HepG2 (cell line): ENCODE measurements at regions not wholly inside any gene's neighbourhood (a gene's known extent, or its start where the extent isn't known, plus 50 kb on each side); places are given as distances from the start of the nearest gene placed in this dataset.

ENCODE experiments used
- ATAC-seq: fragments of 200-7000 bp; cut with Tn5 transposase; 3 replicates; pipeline ENCODE4 v1.9.1; 2020; ENCODE audit warnings: mild to moderate bottlenecking, moderate library complexity
- BruUV-seq: library from RNA; stranded (reverse); fragments of 400-500 nt; replicated peaks from 2 replicates; lab custom pipeline; 2021; lab: Mats Ljungman, UMichigan
- CTCF ChIA-PET: fragments of 300-600 bp; formaldehyde crosslinking; extraction: SDS; loops from one replicate; lab custom pipeline; 2021; ENCODE audit warnings: low total read pairs, inconsistent platforms, low intra/inter-chr PET ratio; lab: Yijun Ruan, JAX
- POLR2A ChIA-PET: fragments of 350-600 bp; sonication (Branson Sonifier 250); formaldehyde crosslinking; loops from one replicate; lab custom pipeline; 2020; ENCODE audit warnings: antibody characterized with exemption, inconsistent platforms; lab: Yijun Ruan, JAX
- DNase-seq: peaks from one replicate; pipeline ENCODE4 v3.0.0-alpha.2; 2015; ENCODE audit warnings: low spot score
- FAIRE-seq: peaks from 3 replicates; lab custom pipeline; 2011; peaks lifted over from hg19 to GRCh38; lab: Jason Lieb, UNC
- H2AFZ ChIP-seq: one replicate; pipeline ENCODE4 v1.6.1; 2011; ENCODE audit warnings: low read length, inconsistent platforms
- H3K27ac ChIP-seq: fragments of 300-600 bp; 3 replicates; pipeline ENCODE4 v1.8.0; 2011; ENCODE audit warnings: mixed run types, mild to moderate bottlenecking, mixed read lengths, low read length, inconsistent platforms; ENCODE audit not compliant: insufficient read depth; ENCODE audit errors: extremely low read length
- H3K27me3 ChIP-seq, 2 experiments: fragments of 200-600 bp in 1 of 2; 2 replicates in 1 of 2; 3 replicates in 1 of 2; pipeline versions ENCODE4 v1.6.0 to v1.8.0; 2011; ENCODE audit warnings: low read length in 2 of 2, mild to moderate bottlenecking in 2 of 2, moderate library complexity in 2 of 2, inconsistent platforms in 1 of 2; ENCODE audit not compliant: insufficient read depth in 2 of 2, control insufficient read depth in 1 of 2
- H3K36me3 ChIP-seq, 2 experiments: fragments of 200-600 bp in 1 of 2; replicated peaks in 1 of 2; 2 replicates in 1 of 2; 3 replicates in 1 of 2; pipeline versions ENCODE4 v1.5.1 to v1.8.0; 2011; ENCODE audit warnings: low read length in 2 of 2, inconsistent platforms in 1 of 2; ENCODE audit not compliant: insufficient read depth in 2 of 2, control insufficient read depth in 1 of 2
- H3K4me1 ChIP-seq: 2 replicates; pipeline ENCODE4 v1.5.1; 2012; ENCODE audit warnings: low read length, inconsistent platforms; ENCODE audit not compliant: insufficient read depth
- H3K4me2 ChIP-seq: 2 replicates; pipeline ENCODE4 v1.6.0; 2011; ENCODE audit warnings: low read depth, low read length, inconsistent platforms
- H3K4me3 ChIP-seq, 3 experiments: fragments of 200-600 bp in 1 of 3; sonication (generic), shearing (Covaris generic) in 1 of 3; replicated peaks in 1 of 3; 2 replicates each; pipeline ENCODE4 v1.5.1; 2011 to 2016; ENCODE audit warnings: low read length in 3 of 3, inconsistent platforms in 2 of 3, low read depth in 2 of 3, mild to moderate bottlenecking in 2 of 3, control low read depth in 1 of 3, mixed read lengths in 1 of 3; ENCODE audit not compliant: insufficient read depth in 1 of 3
- H3K79me2 ChIP-seq: one replicate; pipeline ENCODE4 v1.6.1; 2011; ENCODE audit warnings: low read length, inconsistent platforms; ENCODE audit not compliant: insufficient read depth
- H3K9ac ChIP-seq: 2 replicates; pipeline ENCODE4 v1.6.0; 2011; ENCODE audit warnings: mild to moderate bottlenecking, low read depth, low read length, inconsistent platforms; ENCODE audit not compliant: insufficient read depth
- H3K9me3 ChIP-seq: 2 replicates; pipeline ENCODE4 v1.5.1; 2012; ENCODE audit warnings: mild to moderate bottlenecking, low read length
- H4K20me1 ChIP-seq: 2 replicates; pipeline ENCODE4 v1.6.0; 2011; ENCODE audit warnings: inconsistent platforms, mild to moderate bottlenecking, low read length, moderate library complexity; ENCODE audit not compliant: insufficient read depth
- ADNP ChIP-seq: sonication (generic); formaldehyde crosslinking; IDR thresholded peaks from 2 replicates; pipeline ENCODE4 v1.4.0; 2020; ENCODE audit warnings: missing genetic modification reagents
- ATM ChIP-seq: fragments of 450-650 bp; IDR thresholded peaks from 2 replicates; pipeline ENCODE4 v1.7.1; 2017; ENCODE audit warnings: mild to moderate bottlenecking, borderline replicate concordance
- HMG20B ChIP-seq: conservative IDR thresholded peaks from 2 replicates; pipeline ENCODE4 v1.6.1; 2016; ENCODE audit warnings: missing genetic modification reagents, missing compliant biosample characterization
- LCORL ChIP-seq, 2 experiments: fragments of 450-650 bp in 1 of 2; sonication (generic) in 1 of 2; formaldehyde crosslinking in 1 of 2; IDR thresholded peaks; 2 replicates each; pipeline versions ENCODE4 v1.5.0 to v1.6.1; 2017 to 2020; ENCODE audit warnings: antibody characterized with exemption in 1 of 2, missing genetic modification reagents in 1 of 2
- NCOA1 ChIP-seq: sonication (generic); formaldehyde crosslinking; IDR thresholded peaks from 2 replicates; pipeline ENCODE4 v1.9.0; 2021; ENCODE audit warnings: missing genetic modification reagents
- PHF8 ChIP-seq: sonication (generic); formaldehyde crosslinking; IDR thresholded peaks from 2 replicates; pipeline ENCODE4 v1.5.0; 2020; ENCODE audit warnings: missing genetic modification reagents
- ZFX ChIP-seq: sonication (generic); formaldehyde crosslinking; IDR thresholded peaks from 2 replicates; pipeline ENCODE4 v1.4.0; 2020; ENCODE audit warnings: mild to moderate bottlenecking, low read depth, missing genetic modification reagents, moderate library complexity
- ZMAT3 ChIP-seq: sonication (generic); formaldehyde crosslinking; conservative IDR thresholded peaks from 2 replicates; pipeline ENCODE4 v1.7.0; 2021; ENCODE audit warnings: missing genetic modification reagents
- ZMYM2 ChIP-seq: sonication (generic); formaldehyde crosslinking; IDR thresholded peaks from 2 replicates; pipeline ENCODE4 v1.8.0; 2022; ENCODE audit warnings: mild to moderate bottlenecking, missing genetic modification reagents
- ZNF24 ChIP-seq: fragments of 450-650 bp; IDR thresholded peaks from 2 replicates; pipeline ENCODE4 v1.6.1; 2017; ENCODE audit warnings: antibody characterized with exemption, mild to moderate bottlenecking
- ZNF317 ChIP-seq: sonication (generic); formaldehyde crosslinking; IDR thresholded peaks from 2 replicates; pipeline ENCODE4 v1.5.0; 2020; ENCODE audit warnings: mild to moderate bottlenecking, missing genetic modification reagents
- ZNF441 ChIP-seq: sonication (generic); formaldehyde crosslinking; IDR thresholded peaks from 2 replicates; pipeline ENCODE4 v1.7.0; 2021; ENCODE audit warnings: missing genetic modification reagents, borderline replicate concordance
- ZNF691 ChIP-seq: sonication (generic); formaldehyde crosslinking; IDR thresholded peaks from 2 replicates; pipeline ENCODE4 v1.4.0; 2020; ENCODE audit warnings: missing genetic modification reagents, low read depth, mild to moderate bottlenecking, borderline replicate concordance
- WGBS: methylation state at CpG from one replicate; pipeline ENCODE4 v1.1.6; 2017; ENCODE audit warnings: low lambda C conversion rate; 5-methylcytosine and 5-hydroxymethylcytosine counted together
- in situ Hi-C: cut with HindIII; loops from 2 replicates; pipeline ENCODE4 v1.10.0; 2017; ENCODE audit warnings: low pct_unique_long_range_greater_than_20kb; ENCODE audit not compliant: extremely low pct_ligation_motif_present
- intact Hi-C: fragments of 100-400 bp; cut with micrococcal nuclease; formaldehyde crosslinking; loops from one replicate; pipeline ENCODE4 v1.10.0; 2022; ENCODE audit not compliant: unreplicated experiment

DNA sequence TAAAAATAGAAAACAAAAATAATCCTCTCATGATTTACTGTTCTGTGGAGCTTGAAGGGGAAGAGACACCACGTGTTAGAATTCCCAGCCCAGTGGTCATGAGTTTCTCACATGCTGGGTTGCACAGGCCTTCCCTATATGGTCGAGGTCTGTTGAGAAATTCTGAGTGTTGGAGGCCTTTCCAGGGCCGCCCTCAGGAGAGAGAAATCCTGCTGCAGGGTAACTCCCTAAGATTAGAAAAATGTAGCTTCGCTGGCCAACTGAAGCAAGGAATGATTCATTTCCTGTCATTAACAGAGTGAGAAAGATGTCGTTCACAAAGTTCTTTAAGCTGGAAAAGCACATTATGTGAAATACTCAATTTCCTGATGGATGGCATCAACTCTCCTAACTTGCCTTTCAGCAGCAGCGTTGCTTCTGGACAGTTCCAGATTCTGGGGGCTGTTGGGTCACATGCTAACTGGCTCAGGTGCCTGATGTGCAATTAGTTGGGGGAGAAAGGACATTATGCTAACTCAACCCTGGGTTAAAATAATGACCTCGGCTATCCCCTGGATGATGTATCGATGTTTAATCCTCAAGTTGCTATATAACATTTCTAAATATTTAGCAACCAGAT, 104.8 kb upstream of the CD180 start:
- H3K27ac ChIP-seq = no peak overlapping the region
- no peaks in the 10 kb centered on the region for H3K36me3 ChIP-seq
- in situ Hi-C loops = no loop called here
- H3K79me2 ChIP-seq = no peaks in the 10 kb centered on the region
- no peaks in the 10 kb centered on the region for H3K9me3 ChIP-seq
- intact Hi-C loops = no loop called here
- no peaks in the 10 kb centered on the region for H4K20me1 ChIP-seq
- FAIRE-seq (no peak), DNase-seq (no peak), ATAC-seq (no peak)
- BruUV-seq = no TSS peak
- H3K4me1 ChIP-seq = no peaks in the 10 kb centered on the region
- ChIA-PET POLR2A (no interaction called here), CTCF (no interaction called here)
- H3K9ac ChIP-seq = no peak overlapping the region
- WGBS = 20% methylated on average over 8 of the region's 8 CpGs
- TF ChIP-seq ZNF441 = no peak
- TF ChIP-seq ZMYM2 = no peak
- no peak for TF ChIP-seq HMG20B (CRISPR knock-in tag)
- no peak for TF ChIP-seq ATM
- no peak for TF ChIP-seq ZMAT3 (CRISPR knock-in tag)
- TF ChIP-seq NCOA1 (CRISPR knock-in tag) = no peak
- TF ChIP-seq ADNP (CRISPR knock-in tag) = no peak
- TF ChIP-seq PHF8 (CRISPR knock-in tag) = no peak
- TF ChIP-seq ZFX = no peak
- no peak for TF ChIP-seq ZNF691 (CRISPR knock-in tag)
- no peak for TF ChIP-seq ZNF24
- no peak for TF ChIP-seq LCORL (IDR thresholded peaks at IDR 0.05)
- no peak for TF ChIP-seq LCORL (CRISPR knock-in tag; IDR thresholded peaks at IDR 0.05)
- TF ChIP-seq ZNF317 = no peak
- H3K4me2 ChIP-seq = no peak overlapping the region
- no peak overlapping the region for H2AFZ ChIP-seq
- H3K27me3 ChIP-seq = no peaks in the 10 kb centered on the region; a peak in 1 of 5 replicates
- H3K4me3 ChIP-seq = no peak overlapping the region
